ENCODE measurements at regions not wholly inside any gene's neighbourhood (a gene's known extent, or its start where the extent isn't known, plus 50 kb on each side); places are given as distances from the start of the nearest gene placed in this dataset.

GRCh38 chr10:124329362-124329761 is 89.4 kb downstream of the OAT start:
- WGBS, 2 donors (ENCODE audit: extremely low coverage in 2 of 2, insufficient read length in 2 of 2, insufficient replicate concordance in 1 of 2) = no CpG with 5 or more reads among the region's 1 CpG
- no peak overlapping the region for H2BK5ac ChIP-seq (ENCODE audit: low read length)
- no peak overlapping the region for H2BK120ac ChIP-seq (ENCODE audit: low read depth, low read length)
- H3K9me3 ChIP-seq (replicated peaks in 1 of 2; ENCODE audit: control insufficient read depth in 2 of 2, insufficient read depth in 1 of 2, low read depth in 1 of 2, low read length in 2 of 2) = peaks cover 0 to 4% of the 10 kb centered on the region in 2 donors
- H3K4ac ChIP-seq (ENCODE audit: low read length) = no peak overlapping the region
- no peak overlapping the region for H3K18ac ChIP-seq (ENCODE audit: low read length)
- no peaks in the 10 kb centered on the region for H3K79me1 ChIP-seq (ENCODE audit: low read depth, low read length)
- no peak overlapping the region for H3K9ac ChIP-seq (ENCODE audit: low read depth, low read length, poor library complexity)
- no peak overlapping the region for H3K4me3 ChIP-seq (ENCODE audit: low read length in 2 of 2)
- H3K4me2 ChIP-seq (ENCODE audit: insufficient read depth, low read length, poor library complexity, severe bottlenecking) = no peak overlapping the region
- H2AFZ ChIP-seq (ENCODE audit: low read length) = no peak overlapping the region
- H3K27ac ChIP-seq (replicated peaks; ENCODE audit: low read length) = no peak overlapping the region
- H2AK5ac ChIP-seq (ENCODE audit: low read depth, low read length) = no peak overlapping the region
- H3K36me3 ChIP-seq (replicated peaks in 1 of 2; ENCODE audit: control insufficient read depth in 2 of 2, insufficient read depth in 2 of 2, low read length in 2 of 2) = no peaks in the 10 kb centered on the region
- no peak overlapping the region for H2BK12ac ChIP-seq (ENCODE audit: low read length)
- no peak overlapping the region for H3K23ac ChIP-seq (ENCODE audit: low read depth, low read length, poor library complexity)
- H3K14ac ChIP-seq (ENCODE audit: low read length) = no peak overlapping the region
- H4K91ac ChIP-seq (ENCODE audit: low read depth, low read length, poor library complexity) = no peak overlapping the region
- DNase-seq (ENCODE audit: low spot score) = no peak
- no peak overlapping the region for H4K8ac ChIP-seq (ENCODE audit: low read depth, low read length)
- H2BK15ac ChIP-seq (ENCODE audit: low read length) = no peak overlapping the region
- no peaks in the 10 kb centered on the region for H3K4me1 ChIP-seq (ENCODE audit: control insufficient read depth in 2 of 2, insufficient read depth in 1 of 2, low read depth in 1 of 2, low read length in 2 of 2)
- peaks cover 0 to 7% (median 0%) of the 10 kb centered on the region in 3 experiments for H3K27me3 ChIP-seq (ENCODE audit: control insufficient read depth in 3 of 3, insufficient read depth in 3 of 3, low read depth in 1 of 3, low read length in 3 of 3)

GRCh38 chr10:124328477-124329220 is 90.1 kb downstream of the OAT start:
- Histone ChIP-seq H3K36me3 (replicated peaks in 1 of 2; ENCODE audit: control insufficient read depth in 2 of 2, insufficient read depth in 2 of 2, low read length in 2 of 2) (no peaks in the 10 kb centered on the region), H4K8ac (ENCODE audit: low read depth, low read length) (no peak overlapping the region), H4K91ac (ENCODE audit: low read depth, low read length, poor library complexity) (no peak overlapping the region), H3K4ac (ENCODE audit: low read length) (no peak overlapping the region), H3K14ac (ENCODE audit: low read length) (no peak overlapping the region), H3K9ac (ENCODE audit: low read depth, low read length, poor library complexity) (no peak overlapping the region), H2BK15ac (ENCODE audit: low read length) (no peak overlapping the region), H3K27ac (replicated peaks; ENCODE audit: low read length) (no peak overlapping the region), H2BK12ac (ENCODE audit: low read length) (no peak overlapping the region), H3K79me1 (ENCODE audit: low read depth, low read length) (no peaks in the 10 kb centered on the region), H2AK5ac (ENCODE audit: low read depth, low read length) (no peak overlapping the region), H3K27me3 (ENCODE audit: control insufficient read depth in 3 of 3, insufficient read depth in 3 of 3, low read depth in 1 of 3, low read length in 3 of 3) (peaks cover 0 to 7% (median 0%) of the 10 kb centered on the region in 3 experiments), H3K4me1 (ENCODE audit: control insufficient read depth in 2 of 2, insufficient read depth in 1 of 2, low read depth in 1 of 2, low read length in 2 of 2) (no peaks in the 10 kb centered on the region), H2BK120ac (ENCODE audit: low read depth, low read length) (no peak overlapping the region), H3K18ac (ENCODE audit: low read length) (peak overlapping the region; percentile 46), H3K4me3 (ENCODE audit: low read length in 2 of 2) (peak overlapping the region in 1 of 2 donors; percentile 10), H2AFZ (ENCODE audit: low read length) (no peak overlapping the region), H3K4me2 (ENCODE audit: insufficient read depth, low read length, poor library complexity, severe bottlenecking) (no peak overlapping the region), H3K9me3 (replicated peaks in 1 of 2; ENCODE audit: control insufficient read depth in 2 of 2, insufficient read depth in 1 of 2, low read depth in 1 of 2, low read length in 2 of 2) (peaks cover 0 to 4% of the 10 kb centered on the region in 2 donors), H2BK5ac (ENCODE audit: low read length) (no peak overlapping the region), H3K23ac (ENCODE audit: low read depth, low read length, poor library complexity) (no peak overlapping the region)
- no CpG with 5 or more reads among the region's 10 CpGs for WGBS, 2 donors (ENCODE audit: extremely low coverage in 2 of 2, insufficient read length in 2 of 2, insufficient replicate concordance in 1 of 2)
- DNase-seq (ENCODE audit: low spot score) = no peak

GRCh38 chr10:124325998-124326636 is 92.6 kb downstream of the OAT start:
- Histone ChIP-seq H2BK12ac (ENCODE audit: low read length) (no peak overlapping the region), H3K4me1 (ENCODE audit: control insufficient read depth in 2 of 2, insufficient read depth in 1 of 2, low read depth in 1 of 2, low read length in 2 of 2) (peaks cover 0 to under 1% of the 10 kb centered on the region in 2 donors)
- DNase-seq (ENCODE audit: low spot score) = no peak

GRCh38 chr10:124325633-124325914 is 93.1 kb downstream of the OAT start:
- no peak overlapping the region for H2BK15ac ChIP-seq (ENCODE audit: low read length)
- no peak overlapping the region for H4K8ac ChIP-seq (ENCODE audit: low read depth, low read length)
- no peak overlapping the region for H2BK120ac ChIP-seq (ENCODE audit: low read depth, low read length)
- no peaks in the 10 kb centered on the region for H3K36me3 ChIP-seq (replicated peaks in 1 of 2; ENCODE audit: control insufficient read depth in 2 of 2, insufficient read depth in 2 of 2, low read length in 2 of 2)
- no peaks in the 10 kb centered on the region for H3K79me1 ChIP-seq (ENCODE audit: low read depth, low read length)
- peaks cover 0 to 4% of the 10 kb centered on the region in 2 donors for H3K4me1 ChIP-seq (ENCODE audit: control insufficient read depth in 2 of 2, insufficient read depth in 1 of 2, low read depth in 1 of 2, low read length in 2 of 2)
- no peak overlapping the region for H3K4ac ChIP-seq (ENCODE audit: low read length)
- peak overlapping the region; percentile 19 for H2BK5ac ChIP-seq (ENCODE audit: low read length)
- H3K23ac ChIP-seq (ENCODE audit: low read depth, low read length, poor library complexity) = no peak overlapping the region
- no peak overlapping the region for H2AFZ ChIP-seq (ENCODE audit: low read length)
- H3K4me2 ChIP-seq (ENCODE audit: insufficient read depth, low read length, poor library complexity, severe bottlenecking) = no peak overlapping the region
- H3K9ac ChIP-seq (ENCODE audit: low read depth, low read length, poor library complexity) = no peak overlapping the region
- H3K9me3 ChIP-seq (replicated peaks in 1 of 2; ENCODE audit: control insufficient read depth in 2 of 2, insufficient read depth in 1 of 2, low read depth in 1 of 2, low read length in 2 of 2) = no peaks in the 10 kb centered on the region
- DNase-seq (ENCODE audit: low spot score) = no peak
- H2AK5ac ChIP-seq (ENCODE audit: low read depth, low read length) = no peak overlapping the region
- H4K91ac ChIP-seq (ENCODE audit: low read depth, low read length, poor library complexity) = no peak overlapping the region
- no peak overlapping the region for H3K18ac ChIP-seq (ENCODE audit: low read length)
- H3K27ac ChIP-seq (replicated peaks; ENCODE audit: low read length) = no peak overlapping the region
- no CpG with 5 or more reads among the region's 3 CpGs for WGBS, 2 donors (ENCODE audit: extremely low coverage in 2 of 2, insufficient read length in 2 of 2, insufficient replicate concordance in 1 of 2)
- H2BK12ac ChIP-seq (ENCODE audit: low read length) = no peak overlapping the region
- H3K4me3 ChIP-seq (ENCODE audit: low read length in 2 of 2) = no peak overlapping the region
- peaks cover 0 to 7% (median 0%) of the 10 kb centered on the region in 3 experiments for H3K27me3 ChIP-seq (ENCODE audit: control insufficient read depth in 3 of 3, insufficient read depth in 3 of 3, low read depth in 1 of 3, low read length in 3 of 3)
- no peak overlapping the region for H3K14ac ChIP-seq (ENCODE audit: low read length)

More at GRCh38 chr10:124325998-124326636, 92.6 kb downstream of the OAT start:
- Histone ChIP-seq H2BK15ac (ENCODE audit: low read length) (peak overlapping the region; percentile 5), H3K9ac (ENCODE audit: low read depth, low read length, poor library complexity) (no peak overlapping the region), H3K23ac (ENCODE audit: low read depth, low read length, poor library complexity) (no peak overlapping the region), H3K4me3 (ENCODE audit: low read length in 2 of 2) (no peak overlapping the region), H3K79me1 (ENCODE audit: low read depth, low read length) (no peaks in the 10 kb centered on the region), H2BK120ac (ENCODE audit: low read depth, low read length) (no peak overlapping the region), H4K91ac (ENCODE audit: low read depth, low read length, poor library complexity) (no peak overlapping the region), H3K14ac (ENCODE audit: low read length) (no peak overlapping the region), H3K4me2 (ENCODE audit: insufficient read depth, low read length, poor library complexity, severe bottlenecking) (no peak overlapping the region), H2AK5ac (ENCODE audit: low read depth, low read length) (no peak overlapping the region), H3K4ac (ENCODE audit: low read length) (no peak overlapping the region), H3K27me3 (ENCODE audit: control insufficient read depth in 3 of 3, insufficient read depth in 3 of 3, low read depth in 1 of 3, low read length in 3 of 3) (peaks cover 0 to 7% (median 0%) of the 10 kb centered on the region in 3 experiments), H3K18ac (ENCODE audit: low read length) (peak overlapping the region; percentile 18), H4K8ac (ENCODE audit: low read depth, low read length) (no peak overlapping the region), H3K9me3 (replicated peaks in 1 of 2; ENCODE audit: control insufficient read depth in 2 of 2, insufficient read depth in 1 of 2, low read depth in 1 of 2, low read length in 2 of 2) (no peaks in the 10 kb centered on the region), H3K36me3 (replicated peaks in 1 of 2; ENCODE audit: control insufficient read depth in 2 of 2, insufficient read depth in 2 of 2, low read length in 2 of 2) (no peaks in the 10 kb centered on the region), H2AFZ (ENCODE audit: low read length) (no peak overlapping the region), H3K27ac (replicated peaks; ENCODE audit: low read length) (no peak overlapping the region), H2BK5ac (ENCODE audit: low read length) (no peak overlapping the region)
- WGBS, 2 donors (ENCODE audit: extremely low coverage in 2 of 2, insufficient read length in 2 of 2, insufficient replicate concordance in 1 of 2) = no CpG with 5 or more reads among the region's 1 CpG

Data from neuronal stem cell (in vitro differentiated cells).